ENCODE measurements at regions not wholly inside any gene's neighbourhood (a gene's known extent, or its start where the extent isn't known, plus 50 kb on each side); places are given as distances from the start of the nearest gene placed in this dataset.

GRCh38 chr7:91628742-91629141 lies 251.8 kb downstream of the MTERF1 start:
- no peak for ATAC-seq
- 26 to 49% methylated on average over 5 of the region's 5 CpGs for WGBS, 2 donors (ENCODE audit: low coverage in 1 of 2)
- H3K9me3 ChIP-seq, result no peaks in the 10 kb centered on the region

GRCh38 chr7:91630581-91631380 lies 249.7 kb downstream of the MTERF1 start:
- no peaks in the 10 kb centered on the region for H3K27me3 ChIP-seq
- no peaks in the 10 kb centered on the region for H3K9me3 ChIP-seq
- ATAC-seq, result no peak
- no peaks in the 10 kb centered on the region for H3K4me1 ChIP-seq
- TF ChIP-seq POLR2AphosphoS5 (IDR thresholded peaks at IDR 0.05) (no peak), EP300 (IDR thresholded peaks at IDR 0.05) (no peak), CTCF (IDR thresholded peaks at IDR 0.05) (no peak), POLR2A (IDR thresholded peaks at IDR 0.05) (no peak)
- no peaks in the 10 kb centered on the region for H3K36me3 ChIP-seq
- WGBS, 2 donors (ENCODE audit: low coverage in 1 of 2), result 94 to 100% methylated on average over 1 of the region's 1 CpG
- H3K4me3 ChIP-seq, result no peak overlapping the region
- no peak overlapping the region for H3K27ac ChIP-seq

More at GRCh38 chr7:91628742-91629141, 251.8 kb downstream of the MTERF1 start:
- Histone ChIP-seq H3K36me3 (no peaks in the 10 kb centered on the region), H3K4me3 (no peak overlapping the region), H3K27me3 (no peaks in the 10 kb centered on the region), H3K27ac (no peak overlapping the region), H3K4me1 (no peaks in the 10 kb centered on the region)
- TF ChIP-seq EP300 (IDR thresholded peaks at IDR 0.05), result no peak
- TF ChIP-seq POLR2AphosphoS5 (IDR thresholded peaks at IDR 0.05), result no peak
- TF ChIP-seq CTCF (IDR thresholded peaks at IDR 0.05), result no peak
- TF ChIP-seq POLR2A (IDR thresholded peaks at IDR 0.05), result no peak

- TF ChIP-seq CTCF (IDR thresholded peaks at IDR 0.05), result no peak
- no peak for TF ChIP-seq POLR2AphosphoS5 (IDR thresholded peaks at IDR 0.05)
- TF ChIP-seq EP300 (IDR thresholded peaks at IDR 0.05), result no peak
- no peak for TF ChIP-seq POLR2A (IDR thresholded peaks at IDR 0.05)
- Histone ChIP-seq H3K36me3 (no peaks in the 10 kb centered on the region), H3K27me3 (no peaks in the 10 kb centered on the region), H3K9me3 (no peaks in the 10 kb centered on the region), H3K4me3 (no peak overlapping the region), H3K27ac (no peak overlapping the region), H3K4me1 (no peaks in the 10 kb centered on the region)
- WGBS, 2 donors (ENCODE audit: low coverage in 1 of 2), result 67 to 79% methylated on average over 3 of the region's 3 CpGs
- no peak for ATAC-seq
These were observed 248.1 kb downstream of the MTERF1 start for GRCh38 chr7:91632234-91632940.

- no peak overlapping the region for H3K4me3 ChIP-seq
- no peak for ATAC-seq
- no peaks in the 10 kb centered on the region for H3K9me3 ChIP-seq
- TF ChIP-seq POLR2A (IDR thresholded peaks at IDR 0.05) (no peak), EP300 (IDR thresholded peaks at IDR 0.05) (no peak), CTCF (IDR thresholded peaks at IDR 0.05) (no peak), POLR2AphosphoS5 (IDR thresholded peaks at IDR 0.05) (no peak)
- no peak overlapping the region for H3K27ac ChIP-seq
- 75 to 84% methylated on average over 8 of the region's 8 CpGs for WGBS, 2 donors (ENCODE audit: low coverage in 1 of 2)
- H3K4me1 ChIP-seq, result no peaks in the 10 kb centered on the region
- no peaks in the 10 kb centered on the region for H3K36me3 ChIP-seq
- no peaks in the 10 kb centered on the region for H3K27me3 ChIP-seq
These were observed 247.5 kb downstream of the MTERF1 start for GRCh38 chr7:91633013-91633441.

All from gastroesophageal sphincter (tissue), 4 donors.